IMR-90 (cell line): ENCODE measurements at regions not wholly inside any gene's neighbourhood (a gene's known extent, or its start where the extent isn't known, plus 50 kb on each side); places are given as distances from the start of the nearest gene placed in this dataset.

Experiments
- ATAC-seq: fragments of 200-7000 bp; cut with Tn5 transposase; 2 replicates; pipeline ENCODE4 v1.9.1; 2020; ENCODE audit warnings: low read depth, mild to moderate bottlenecking, moderate library complexity
- BruUV-seq: library from RNA; stranded (reverse); fragments of 400-500 nt; replicated peaks from 2 replicates; lab custom pipeline; 2021; lab: Mats Ljungman, UMichigan
- CTCF ChIA-PET: fragments of 300-600 bp; formaldehyde crosslinking; extraction: SDS; loops from one replicate; lab custom pipeline; 2021; ENCODE audit warnings: antibody characterized with exemption; lab: Yijun Ruan, JAX
- POLR2A ChIA-PET: fragments of 300-600 bp; sonication (Branson Sonifier 250); formaldehyde crosslinking; loops from one replicate; lab custom pipeline; 2022; ENCODE audit warnings: antibody characterized with exemption; ENCODE audit not compliant: unreplicated experiment; lab: Charles Lee
- DNase-seq: peaks from one replicate; pipeline ENCODE4 v3.0.0; 2013
- H2AFZ ChIP-seq: replicated peaks from 2 replicates; pipeline ENCODE3; 2013; ENCODE audit warnings: low read length, mild to moderate bottlenecking; ENCODE audit not compliant: poor library complexity
- H2AK5ac ChIP-seq: 2 replicates; pipeline ENCODE4 v1.6.1; 2013; ENCODE audit warnings: low read depth, low read length, inconsistent platforms
- H2AK9ac ChIP-seq: replicated peaks from 2 replicates; pipeline ENCODE3; 2013; ENCODE audit warnings: mild to moderate bottlenecking, low read depth, low read length, moderate library complexity; ENCODE audit not compliant: poor library complexity
- H2BK120ac ChIP-seq: 2 replicates; pipeline ENCODE4 v1.6.1; 2013; ENCODE audit warnings: low read depth, low read length, inconsistent platforms
- H2BK15ac ChIP-seq: 3 replicates; pipeline ENCODE4 v1.6.1; 2013; ENCODE audit warnings: low read depth, low read length, inconsistent platforms
- H2BK20ac ChIP-seq: 2 replicates; pipeline ENCODE4 v1.6.1; 2013; ENCODE audit warnings: low read depth, mild to moderate bottlenecking, inconsistent platforms, low read length, moderate library complexity
- H2BK5ac ChIP-seq: 2 replicates; pipeline ENCODE4 v1.6.1; 2013; ENCODE audit warnings: mild to moderate bottlenecking, low read depth, low read length, inconsistent platforms; ENCODE audit not compliant: poor library complexity, severe bottlenecking
- H3K14ac ChIP-seq: replicated peaks from 2 replicates; pipeline ENCODE4 v1.6.1; 2013; ENCODE audit warnings: low read depth, low read length, inconsistent platforms
- H3K18ac ChIP-seq: 2 replicates; pipeline ENCODE4 v1.6.1; 2013; ENCODE audit warnings: low read depth, low read length, control low read depth
- H3K23ac ChIP-seq: 2 replicates; pipeline ENCODE4 v1.6.1; 2013; ENCODE audit warnings: low read depth, low read length, inconsistent platforms
- H3K27ac ChIP-seq: 2 replicates; pipeline ENCODE4 v1.5.1; 2013; ENCODE audit warnings: mild to moderate bottlenecking, control low read depth, low read length; ENCODE audit not compliant: insufficient read depth
- H3K27me3 ChIP-seq: 2 replicates; pipeline ENCODE4 v1.6.1; 2013; ENCODE audit warnings: low read length; ENCODE audit not compliant: control insufficient read depth, insufficient read depth
- H3K36me3 ChIP-seq: 2 replicates; pipeline ENCODE4 v1.6.1; 2013; ENCODE audit warnings: low read length, mixed read lengths; ENCODE audit not compliant: control insufficient read depth, insufficient read depth
- H3K4ac ChIP-seq: 2 replicates; pipeline ENCODE4 v1.6.1; 2013; ENCODE audit warnings: low read depth, low read length, inconsistent platforms
- H3K4me1 ChIP-seq: 2 replicates; pipeline ENCODE4 v1.6.1; 2013; ENCODE audit warnings: low read length, mixed read lengths; ENCODE audit not compliant: control insufficient read depth, insufficient read depth
- H3K4me2 ChIP-seq: 2 replicates; pipeline ENCODE4 v1.6.1; 2013; ENCODE audit warnings: low read depth, mild to moderate bottlenecking, control low read depth, low read length, moderate library complexity
- H3K4me3 ChIP-seq: 2 replicates; pipeline ENCODE4 v1.5.1; 2013; ENCODE audit warnings: low read depth, mild to moderate bottlenecking, control low read depth, low read length, moderate library complexity; ENCODE audit not compliant: insufficient read depth
- H3K56ac ChIP-seq: 2 replicates; pipeline ENCODE4 v1.6.1; 2013; ENCODE audit warnings: low read length, inconsistent platforms; ENCODE audit not compliant: insufficient read depth; ENCODE audit errors: extremely low read depth
- H3K79me1 ChIP-seq, 2 experiments: 2 replicates each; pipeline ENCODE4 v1.6.1; 2013; ENCODE audit warnings: low read length in 2 of 2, inconsistent platforms in 1 of 2, low read depth in 1 of 2
- H3K9ac ChIP-seq: 2 replicates; pipeline ENCODE4 v1.6.1; 2013; ENCODE audit warnings: low read depth, low read length, control low read depth
- H3K9me1 ChIP-seq: 2 replicates; pipeline ENCODE4 v1.6.1; 2013; ENCODE audit warnings: low read length, inconsistent platforms; ENCODE audit not compliant: insufficient read depth
- H3K9me3 ChIP-seq: 2 replicates; pipeline ENCODE4 v1.6.1; 2013; ENCODE audit warnings: low read length; ENCODE audit not compliant: control insufficient read depth, insufficient read depth
- H4K20me1 ChIP-seq: 2 replicates; pipeline ENCODE4 v1.6.1; 2013; ENCODE audit warnings: low read length, inconsistent platforms; ENCODE audit not compliant: insufficient read depth
- H4K5ac ChIP-seq: 2 replicates; pipeline ENCODE4 v1.6.1; 2013; ENCODE audit warnings: mild to moderate bottlenecking, low read depth, low read length, control low read depth
- H4K8ac ChIP-seq, 2 experiments: 2 replicates each; pipeline ENCODE4 v1.6.1; 2013; ENCODE audit warnings: low read depth in 2 of 2, low read length in 2 of 2, control low read depth in 1 of 2, inconsistent platforms in 1 of 2
- H4K91ac ChIP-seq: 2 replicates; pipeline ENCODE4 v1.6.1; 2013; ENCODE audit warnings: low read depth, low read length, inconsistent platforms; ENCODE audit not compliant: insufficient read depth
- CEBPB ChIP-seq: IDR thresholded peaks from 2 replicates; pipeline ENCODE4 v1.6.1; 2012; ENCODE audit warnings: low read depth, low read length, improper control_type of control experiment
- MAZ ChIP-seq: IDR thresholded peaks from 2 replicates; pipeline ENCODE4 v1.6.1; 2012; ENCODE audit warnings: low read depth, mild to moderate bottlenecking, low read length, improper control_type of control experiment, moderate library complexity, borderline replicate concordance
- NFE2L2 ChIP-seq: fragments of 150-350 bp; IDR thresholded peaks from 2 replicates; pipeline ENCODE4 v1.6.1; 2016; ENCODE audit warnings: low read depth, mild to moderate bottlenecking, low read length
- POLR2A ChIP-seq: IDR thresholded peaks from 2 replicates; pipeline ENCODE4 v1.6.1; 2012; ENCODE audit warnings: mild to moderate bottlenecking, low read depth, low read length
- RCOR1 ChIP-seq: IDR thresholded peaks from 2 replicates; pipeline ENCODE4 v1.6.1; 2012; ENCODE audit warnings: mild to moderate bottlenecking, low read length, improper control_type of control experiment; ENCODE audit not compliant: insufficient replicate concordance
- SMC3 ChIP-seq: fragments of 150-350 bp; IDR thresholded peaks from 2 replicates; pipeline ENCODE4 v1.6.1; 2016; ENCODE audit warnings: low read depth, mild to moderate bottlenecking, antibody characterized with exemption, low read length, moderate library complexity
- WGBS, 2 experiments: methylation state at CpG; one replicate each; pipeline versions ENCODE4 v1.1.5 to v1.1.7; 2013; ENCODE audit warnings: missing lambda C conversion rate in 2 of 2; ENCODE audit not compliant: insufficient read length in 1 of 2; ENCODE audit errors: extremely low coverage in 2 of 2; 5-methylcytosine and 5-hydroxymethylcytosine counted together
- dilution Hi-C: fragments of 300-500 bp; cut with HindIII; formaldehyde crosslinking; loops from one replicate; pipeline ENCODE4 v1.14.3; 2018; ENCODE audit warnings: low sequenced_read_pairs; ENCODE audit not compliant: unreplicated experiment
- in situ Hi-C: fragments of 300-500 bp; cut with MboI; formaldehyde crosslinking; loops from 3 replicates; pipeline ENCODE4 v1.14.3; 2019; ENCODE audit warnings: low sequenced_read_pairs, inconsistent platforms, mixed read lengths
- intact Hi-C: fragments of 100-400 bp; cut with micrococcal nuclease; formaldehyde crosslinking; loops from 2 replicates; pipeline ENCODE4 v1.10.0; 2022
- TF ChIP-seq, protein P1 (sequence below): fragments of 150-350 bp; IDR thresholded peaks from 2 replicates; pipeline ENCODE4 v1.6.1; 2016; ENCODE audit warnings: low read depth, mild to moderate bottlenecking, low read length, moderate library complexity, borderline replicate concordance

- H2BK20ac ChIP-seq: no peak overlapping the region
- no peak overlapping the region for H2AFZ ChIP-seq
- H4K5ac ChIP-seq: no peak overlapping the region
- no peak overlapping the region for H2AK5ac ChIP-seq
- no peak overlapping the region for H3K4me2 ChIP-seq
- H3K9ac ChIP-seq: no peak overlapping the region
- no peak overlapping the region for H2BK5ac ChIP-seq
- H3K27ac ChIP-seq: no peak overlapping the region
- no peaks in the 10 kb centered on the region for H3K27me3 ChIP-seq
- H3K14ac ChIP-seq: no peak overlapping the region
- dilution Hi-C loops: no loop called here
- no peak for TF ChIP-seq MAZ
- TF ChIP-seq POLR2A: no peak
- no peak for TF ChIP-seq NFE2L2
- TF ChIP-seq, protein P1, sequence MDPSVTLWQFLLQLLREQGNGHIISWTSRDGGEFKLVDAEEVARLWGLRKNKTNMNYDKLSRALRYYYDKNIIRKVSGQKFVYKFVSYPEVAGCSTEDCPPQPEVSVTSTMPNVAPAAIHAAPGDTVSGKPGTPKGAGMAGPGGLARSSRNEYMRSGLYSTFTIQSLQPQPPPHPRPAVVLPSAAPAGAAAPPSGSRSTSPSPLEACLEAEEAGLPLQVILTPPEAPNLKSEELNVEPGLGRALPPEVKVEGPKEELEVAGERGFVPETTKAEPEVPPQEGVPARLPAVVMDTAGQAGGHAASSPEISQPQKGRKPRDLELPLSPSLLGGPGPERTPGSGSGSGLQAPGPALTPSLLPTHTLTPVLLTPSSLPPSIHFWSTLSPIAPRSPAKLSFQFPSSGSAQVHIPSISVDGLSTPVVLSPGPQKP: no peak
- TF ChIP-seq SMC3: no peak
- no peak for TF ChIP-seq RCOR1
- TF ChIP-seq CEBPB: no peak
- no peak overlapping the region for H4K8ac ChIP-seq
- H2AK9ac ChIP-seq: no peak overlapping the region
- no peaks in the 10 kb centered on the region for H3K9me3 ChIP-seq
- H3K36me3 ChIP-seq: no peaks in the 10 kb centered on the region
- in situ Hi-C loops: no loop called here
- no peak overlapping the region for H4K91ac ChIP-seq
- H3K9me1 ChIP-seq: no peaks in the 10 kb centered on the region
- H3K4me3 ChIP-seq: no peak overlapping the region
- no peaks in the 10 kb centered on the region for H3K79me1 ChIP-seq
- DNase-seq: no peak
- H3K4me1 ChIP-seq: no peaks in the 10 kb centered on the region
- no TSS peak for BruUV-seq
- H2BK120ac ChIP-seq: no peak overlapping the region
- H3K18ac ChIP-seq: no peak overlapping the region
- no peaks in the 10 kb centered on the region for H4K20me1 ChIP-seq
- intact Hi-C loops: no loop called here
- H3K23ac ChIP-seq: no peak overlapping the region
- no peak overlapping the region; the same call in 1 of the 2 replicates for H3K56ac ChIP-seq
- H3K4ac ChIP-seq: no peak overlapping the region
- ATAC-seq: no peak
- ChIA-PET POLR2A (no interaction called here), CTCF (no interaction called here)
- no CpG with 5 or more reads among the region's 5 CpGs for WGBS, 2 experiments
- H2BK15ac ChIP-seq: no peak overlapping the region
These were observed 68.2 kb upstream of the APC start for GRCh38 chr5:112669328-112669963.
